ENCODE measurements at regions not wholly inside any gene's neighbourhood (a gene's known extent, or its start where the extent isn't known, plus 50 kb on each side); places are given as distances from the start of the nearest gene placed in this dataset.

DNA sequence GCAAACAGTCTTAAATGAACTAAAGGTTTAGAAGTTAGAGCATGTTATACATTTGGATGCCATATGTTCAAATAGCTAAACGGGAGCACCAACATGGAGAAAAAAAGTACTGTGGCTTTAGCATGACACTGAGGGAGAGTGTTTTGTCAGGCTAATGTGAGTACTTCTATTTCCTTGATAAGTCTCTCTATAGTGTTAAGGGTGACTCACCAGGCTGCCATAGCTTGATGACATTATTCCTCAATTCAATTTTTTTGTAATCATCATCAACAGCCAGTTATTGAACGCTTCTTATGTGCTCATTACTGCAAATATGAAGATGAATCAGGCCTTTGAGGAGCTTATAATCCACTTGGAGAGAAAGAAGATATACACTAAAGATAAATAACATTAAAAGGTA is 211.4 kb upstream of the GPR101 start:
- Histone ChIP-seq H3K36me3 (no peaks in the 10 kb centered on the region), H3K9me3 (no peaks in the 10 kb centered on the region), H3K4me1 (no peaks in the 10 kb centered on the region), H3K27ac (replicated peaks in 1 of 4) (no peak overlapping the region), H3K27me3 (peaks cover 0 to 7% (median 0%) of the 10 kb centered on the region in 4 donors), H3K4me3 (no peak overlapping the region)
- no peak for DNase-seq (ENCODE audit: extremely low spot score)
- TF ChIP-seq, protein P1, sequence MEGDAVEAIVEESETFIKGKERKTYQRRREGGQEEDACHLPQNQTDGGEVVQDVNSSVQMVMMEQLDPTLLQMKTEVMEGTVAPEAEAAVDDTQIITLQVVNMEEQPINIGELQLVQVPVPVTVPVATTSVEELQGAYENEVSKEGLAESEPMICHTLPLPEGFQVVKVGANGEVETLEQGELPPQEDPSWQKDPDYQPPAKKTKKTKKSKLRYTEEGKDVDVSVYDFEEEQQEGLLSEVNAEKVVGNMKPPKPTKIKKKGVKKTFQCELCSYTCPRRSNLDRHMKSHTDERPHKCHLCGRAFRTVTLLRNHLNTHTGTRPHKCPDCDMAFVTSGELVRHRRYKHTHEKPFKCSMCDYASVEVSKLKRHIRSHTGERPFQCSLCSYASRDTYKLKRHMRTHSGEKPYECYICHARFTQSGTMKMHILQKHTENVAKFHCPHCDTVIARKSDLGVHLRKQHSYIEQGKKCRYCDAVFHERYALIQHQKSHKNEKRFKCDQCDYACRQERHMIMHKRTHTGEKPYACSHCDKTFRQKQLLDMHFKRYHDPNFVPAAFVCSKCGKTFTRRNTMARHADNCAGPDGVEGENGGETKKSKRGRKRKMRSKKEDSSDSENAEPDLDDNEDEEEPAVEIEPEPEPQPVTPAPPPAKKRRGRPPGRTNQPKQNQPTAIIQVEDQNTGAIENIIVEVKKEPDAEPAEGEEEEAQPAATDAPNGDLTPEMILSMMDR (IDR thresholded peaks at IDR 0.05), result no peak
- TF ChIP-seq EP300 (IDR thresholded peaks at IDR 0.05) (no peak), POLR2A (IDR thresholded peaks at IDR 0.05; ENCODE audit: low read depth) (no peak), POLR2AphosphoS5 (IDR thresholded peaks at IDR 0.05) (no peak)
- WGBS, result 63% methylated on average over 2 of the region's 2 CpGs
- intact Hi-C loops (cut with DNase I), result no loop called here

DNA sequence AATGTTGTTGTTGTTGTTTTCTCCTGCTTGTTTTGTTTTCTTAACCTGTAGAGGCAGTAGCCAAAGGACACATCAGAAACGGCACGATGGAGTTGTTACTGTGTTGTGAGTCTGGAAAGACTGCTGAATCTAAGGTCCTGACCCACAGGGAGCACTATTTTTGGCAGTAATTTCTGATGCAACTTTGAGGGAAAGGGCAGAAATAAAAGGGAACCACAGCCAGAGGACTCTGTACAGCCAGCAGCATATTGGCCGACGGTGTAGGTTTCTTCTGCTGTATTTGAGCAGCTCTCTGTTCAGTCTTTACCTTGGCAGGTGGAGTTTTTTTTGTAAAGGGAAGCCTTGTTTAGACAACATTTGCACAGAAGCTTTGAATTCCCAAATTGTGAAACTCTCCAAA is 203.0 kb upstream of the GPR101 start:
- H3K9me3 ChIP-seq, result no peaks in the 10 kb centered on the region
- H3K4me1 ChIP-seq, result no peaks in the 10 kb centered on the region
- no peak for DNase-seq (ENCODE audit: extremely low spot score)
- H3K27ac ChIP-seq (replicated peaks in 1 of 4), result no peak overlapping the region
- H3K36me3 ChIP-seq, result no peaks in the 10 kb centered on the region
- intact Hi-C loops (cut with DNase I), result no loop called here
- 58% methylated on average over 4 of the region's 4 CpGs for whole genome bisulfite sequencing
- no peak for TF ChIP-seq EP300 (IDR thresholded peaks at IDR 0.05)
- TF ChIP-seq, protein P1 (IDR thresholded peaks at IDR 0.05), result no peak
- no peak for TF ChIP-seq POLR2AphosphoS5 (IDR thresholded peaks at IDR 0.05)
- TF ChIP-seq POLR2A (IDR thresholded peaks at IDR 0.05; ENCODE audit: low read depth), result no peak
- H3K4me3 ChIP-seq, result no peak overlapping the region
- no peaks in the 10 kb centered on the region for H3K27me3 ChIP-seq

DNA sequence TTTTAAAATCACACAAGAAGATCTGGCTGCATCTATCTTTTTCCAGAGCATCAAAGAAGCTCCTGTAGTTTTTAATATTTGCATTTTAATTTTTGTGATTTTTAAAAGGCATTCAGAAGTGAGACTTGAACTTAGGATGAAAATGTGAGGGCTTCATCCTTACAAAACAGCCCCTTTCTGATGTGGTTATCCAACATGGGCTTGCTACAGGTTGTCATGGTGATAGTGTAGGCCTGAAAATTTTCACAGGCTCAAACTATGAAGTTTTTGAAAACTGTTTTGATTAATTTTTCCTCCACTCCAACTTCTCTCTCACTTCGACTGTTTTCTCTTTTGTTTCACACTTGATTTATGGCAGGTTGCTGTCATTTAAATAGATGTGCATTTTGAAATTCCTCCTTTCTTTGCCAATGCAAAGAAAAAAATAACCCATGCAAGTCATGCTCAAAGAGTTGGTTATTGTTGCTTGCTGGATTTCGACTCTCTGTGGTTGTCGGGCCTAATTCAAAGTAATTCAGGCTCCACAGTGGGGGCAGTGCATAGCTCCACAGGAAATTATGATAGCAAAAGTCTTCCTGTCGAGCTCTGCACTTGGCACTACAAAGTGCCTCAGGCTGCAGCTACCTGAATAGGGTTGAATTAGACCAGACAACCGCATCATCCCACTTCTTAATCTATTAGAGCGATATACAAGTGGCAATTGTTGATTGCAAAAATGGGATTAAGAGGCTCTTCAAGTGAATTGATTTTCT is 201.0 kb upstream of the GPR101 start:
- TF ChIP-seq POLR2A (IDR thresholded peaks at IDR 0.05; ENCODE audit: low read depth) (no peak), EP300 (IDR thresholded peaks at IDR 0.05) (no peak), POLR2AphosphoS5 (IDR thresholded peaks at IDR 0.05) (no peak)
- TF ChIP-seq, protein P1 (IDR thresholded peaks at IDR 0.05), result no peak
- Histone ChIP-seq H3K4me1 (no peaks in the 10 kb centered on the region), H3K36me3 (no peaks in the 10 kb centered on the region), H3K9me3 (no peaks in the 10 kb centered on the region), H3K27me3 (no peaks in the 10 kb centered on the region), H3K27ac (replicated peaks in 1 of 4) (no peak overlapping the region), H3K4me3 (no peak overlapping the region)
- 50% methylated on average over 6 of the region's 6 CpGs for WGBS
- DNase-seq (ENCODE audit: extremely low spot score), result no peak
- intact Hi-C loops (cut with DNase I), result no loop called here

DNA sequence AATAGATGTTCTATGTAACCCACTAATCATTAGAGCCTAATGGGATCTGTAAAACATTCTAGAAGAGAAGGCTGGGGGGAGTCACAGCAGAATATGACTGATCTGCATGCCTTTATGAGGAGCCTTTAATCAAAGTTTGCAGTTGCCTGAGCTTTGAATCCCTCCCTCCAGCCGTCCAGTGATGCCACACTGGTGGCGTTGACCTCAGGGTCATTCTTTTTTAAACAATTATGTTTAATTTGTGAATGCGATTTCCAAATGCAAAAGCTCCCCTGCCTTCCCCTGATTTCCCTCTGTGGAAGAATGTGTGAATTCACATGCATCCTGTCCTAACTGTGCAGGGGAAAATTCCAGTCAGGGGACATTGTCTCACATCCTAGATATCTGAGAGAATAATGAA is 199.7 kb upstream of the GPR101 start:
- WGBS, result 53% methylated on average over 3 of the region's 3 CpGs
- intact Hi-C loops (cut with DNase I), result no loop called here
- DNase-seq (ENCODE audit: extremely low spot score), result no peak
- Histone ChIP-seq H3K27ac (replicated peaks in 1 of 4) (no peak overlapping the region), H3K36me3 (no peaks in the 10 kb centered on the region), H3K4me1 (no peaks in the 10 kb centered on the region), H3K9me3 (no peaks in the 10 kb centered on the region), H3K27me3 (no peaks in the 10 kb centered on the region), H3K4me3 (no peak overlapping the region)
- TF ChIP-seq POLR2AphosphoS5 (IDR thresholded peaks at IDR 0.05) (no peak), EP300 (IDR thresholded peaks at IDR 0.05) (no peak), POLR2A (IDR thresholded peaks at IDR 0.05; ENCODE audit: low read depth) (no peak)
- TF ChIP-seq, protein P1 (IDR thresholded peaks at IDR 0.05), result no peak

DNA sequence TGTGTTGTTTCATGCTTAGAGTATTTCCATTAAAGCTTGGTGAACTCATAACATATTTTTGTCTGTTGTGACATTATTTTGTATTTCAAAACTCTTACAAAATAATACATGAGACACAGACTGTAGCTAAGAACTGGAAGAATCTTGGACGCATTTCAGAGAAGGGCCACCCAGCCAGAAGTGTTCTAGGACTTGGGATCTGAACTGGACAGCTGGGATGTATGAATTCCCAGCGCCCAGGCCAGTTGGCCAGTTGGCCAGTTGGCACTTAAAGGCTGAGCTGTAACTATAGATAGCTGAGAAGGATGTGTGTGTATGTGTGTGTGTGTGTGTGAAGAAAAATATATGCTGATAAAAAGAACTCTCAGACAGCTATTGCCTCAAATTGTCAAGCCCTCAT is 193.4 kb upstream of the GPR101 start:
- Histone ChIP-seq H3K36me3 (no peaks in the 10 kb centered on the region), H3K27me3 (no peaks in the 10 kb centered on the region), H3K9me3 (no peaks in the 10 kb centered on the region), H3K4me1 (no peaks in the 10 kb centered on the region), H3K4me3 (no peak overlapping the region), H3K27ac (replicated peaks in 1 of 4) (no peak overlapping the region)
- 43% methylated on average over 2 of the region's 2 CpGs for WGBS
- TF ChIP-seq, protein P1 (IDR thresholded peaks at IDR 0.05), result no peak
- TF ChIP-seq POLR2A (IDR thresholded peaks at IDR 0.05; ENCODE audit: low read depth), result no peak
- no peak for TF ChIP-seq EP300 (IDR thresholded peaks at IDR 0.05)
- intact Hi-C loops (cut with DNase I), result no loop called here
- no peak for DNase-seq (ENCODE audit: extremely low spot score)
